Activated CD8-positive, alpha-beta memory T cell treated with anti-CD3 and anti-CD28 coated beads, Interleukin-2, amount 50 U/mL, for 48 hours (primary cell): ENCODE measurements at regions not wholly inside any gene's neighbourhood (a gene's known extent, or its start where the extent isn't known, plus 50 kb on each side); places are given as distances from the start of the nearest gene placed in this dataset.

Source experiments
- DNase-seq: peaks from one replicate; pipeline ENCODE4 v3.0.0-alpha.2; 2020

GRCh38 chr10:130807096-130807495 is 504.4 kb downstream of the TCERG1L start:
- DNase-seq = no peak

GRCh38 chr10:130807721-130808120 is 503.8 kb downstream of the TCERG1L start:
- DNase-seq = no peak

GRCh38 chr10:130808243-130808642 is 503.3 kb downstream of the TCERG1L start:
- no peak for DNase-seq

GRCh38 chr10:130808686-130809085 is 502.8 kb downstream of the TCERG1L start:
- no peak for DNase-seq

GRCh38 chr10:130809181-130809580 is 502.3 kb downstream of the TCERG1L start:
- no peak for DNase-seq

GRCh38 chr10:130809761-130810515 is 501.6 kb downstream of the TCERG1L start:
- no peak for DNase-seq

- no peak for DNase-seq
These were observed 500.7 kb downstream of the TCERG1L start for GRCh38 chr10:130810856-130811255.

GRCh38 chr10:130812381-130813148 is 499.0 kb downstream of the TCERG1L start:
- no peak for DNase-seq

- no peak for DNase-seq
These were observed 496.9 kb downstream of the TCERG1L start for GRCh38 chr10:130814610-130815009.

- no peak for DNase-seq
These were observed 495.2 kb downstream of the TCERG1L start for GRCh38 chr10:130816116-130816901.

- DNase-seq = no peak
These were observed 494.4 kb downstream of the TCERG1L start for GRCh38 chr10:130817046-130817624.

- DNase-seq = no peak
These were observed 493.8 kb downstream of the TCERG1L start for GRCh38 chr10:130817674-130818073.

- no peak for DNase-seq
These were observed 490.5 kb downstream of the TCERG1L start for GRCh38 chr10:130820880-130821482.

- no peak for DNase-seq
These were observed 487.1 kb downstream of the TCERG1L start for GRCh38 chr10:130824230-130825014.

GRCh38 chr10:130833596-130833995 is 477.9 kb downstream of the TCERG1L start:
- no peak for DNase-seq

GRCh38 chr10:130834170-130834569 is 477.4 kb downstream of the TCERG1L start:
- DNase-seq = no peak

- no peak for DNase-seq
These were observed 476.9 kb downstream of the TCERG1L start for GRCh38 chr10:130834573-130834972.

- no peak for DNase-seq
These were observed 476.5 kb downstream of the TCERG1L start for GRCh38 chr10:130835068-130835467.

GRCh38 chr10:130836344-130836743 is 475.2 kb downstream of the TCERG1L start:
- DNase-seq = no peak

- no peak for DNase-seq
These were observed 468.4 kb downstream of the TCERG1L start for GRCh38 chr10:130843051-130843653.

GRCh38 chr10:130844310-130844709 is 467.2 kb downstream of the TCERG1L start:
- DNase-seq = no peak
